ENCODE measurements at regions not wholly inside any gene's neighbourhood (a gene's known extent, or its start where the extent isn't known, plus 50 kb on each side); places are given as distances from the start of the nearest gene placed in this dataset.

DNA sequence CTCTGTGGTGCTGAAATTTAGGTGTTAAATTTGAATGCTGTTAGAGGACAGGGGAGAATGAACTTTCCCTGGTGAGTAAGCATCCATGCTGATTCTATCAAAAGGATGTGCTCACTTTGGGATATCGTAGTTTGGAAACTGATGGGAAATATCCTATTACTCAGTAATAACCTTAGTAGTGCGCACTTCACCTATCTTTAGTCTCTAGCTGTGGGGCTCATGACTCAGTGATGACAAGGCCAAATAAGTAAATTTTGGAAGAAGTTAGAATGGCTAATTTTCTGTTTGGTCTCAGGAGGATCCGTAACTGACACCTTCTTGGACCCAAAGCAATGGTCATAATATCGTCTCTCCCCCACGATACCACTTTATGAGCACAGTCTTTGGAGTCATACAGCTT lies 448.4 kb downstream of the PSAT1 start:
- Histone ChIP-seq H3K27ac (ENCODE audit: low read depth in 1 of 2, low read length in 2 of 2) (no peak overlapping the region), H3K36me3 (replicated peaks in 1 of 2; ENCODE audit: control insufficient read depth in 1 of 2, insufficient read depth in 2 of 2, low read length in 2 of 2) (no peaks in the 10 kb centered on the region), H3K4me2 (replicated peaks; ENCODE audit: extremely low read depth, low read length, poor library complexity, severe bottlenecking) (no peak overlapping the region), H3K79me2 (ENCODE audit: insufficient read depth, low read length) (no peaks in the 10 kb centered on the region), H4K20me1 (ENCODE audit: insufficient read depth, low read length) (no peaks in the 10 kb centered on the region), H3K27me3 (ENCODE audit: control insufficient read depth in 2 of 2, insufficient read depth in 2 of 2, low read length in 2 of 2) (no peaks in the 10 kb centered on the region), H3K9ac (ENCODE audit: insufficient read depth, low read length, poor library complexity, severe bottlenecking) (no peak overlapping the region), H3K4me1 (ENCODE audit: control insufficient read depth in 1 of 2, insufficient read depth in 2 of 2, low read length in 2 of 2) (no peaks in the 10 kb centered on the region), H3K4me3 (replicated peaks in 1 of 3; ENCODE audit: low read depth in 2 of 3, low read length in 3 of 3) (no peak overlapping the region), H2AFZ (ENCODE audit: insufficient read depth, low read depth, low read length, poor library complexity, severe bottlenecking) (no peak overlapping the region), H3K9me3 (replicated peaks in 1 of 2; ENCODE audit: control insufficient read depth in 1 of 2, insufficient read depth in 1 of 2, low read length in 2 of 2) (no peaks in the 10 kb centered on the region)
- H3K27me3 Mint-ChIP-seq (ENCODE audit: low read depth in 3 of 3) = no peaks in the 10 kb centered on the region
- no peak overlapping the region for H3K27ac Mint-ChIP-seq
- WGBS (ENCODE audit: insufficient coverage) = no CpG with 5 or more reads among the region's 5 CpGs
- no peak overlapping the region for H3K4me3 Mint-ChIP-seq
- TF ChIP-seq, protein P1, sequence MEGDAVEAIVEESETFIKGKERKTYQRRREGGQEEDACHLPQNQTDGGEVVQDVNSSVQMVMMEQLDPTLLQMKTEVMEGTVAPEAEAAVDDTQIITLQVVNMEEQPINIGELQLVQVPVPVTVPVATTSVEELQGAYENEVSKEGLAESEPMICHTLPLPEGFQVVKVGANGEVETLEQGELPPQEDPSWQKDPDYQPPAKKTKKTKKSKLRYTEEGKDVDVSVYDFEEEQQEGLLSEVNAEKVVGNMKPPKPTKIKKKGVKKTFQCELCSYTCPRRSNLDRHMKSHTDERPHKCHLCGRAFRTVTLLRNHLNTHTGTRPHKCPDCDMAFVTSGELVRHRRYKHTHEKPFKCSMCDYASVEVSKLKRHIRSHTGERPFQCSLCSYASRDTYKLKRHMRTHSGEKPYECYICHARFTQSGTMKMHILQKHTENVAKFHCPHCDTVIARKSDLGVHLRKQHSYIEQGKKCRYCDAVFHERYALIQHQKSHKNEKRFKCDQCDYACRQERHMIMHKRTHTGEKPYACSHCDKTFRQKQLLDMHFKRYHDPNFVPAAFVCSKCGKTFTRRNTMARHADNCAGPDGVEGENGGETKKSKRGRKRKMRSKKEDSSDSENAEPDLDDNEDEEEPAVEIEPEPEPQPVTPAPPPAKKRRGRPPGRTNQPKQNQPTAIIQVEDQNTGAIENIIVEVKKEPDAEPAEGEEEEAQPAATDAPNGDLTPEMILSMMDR (IDR thresholded peaks at IDR 0.05) = no peak
- no peaks in the 10 kb centered on the region for H3K4me1 Mint-ChIP-seq
- peaks cover 0 to 6% (median 0%) of the 10 kb centered on the region in 7 donors for H3K9me3 Mint-ChIP-seq
- DNase-seq = no peak
- intact Hi-C loops (cut with micrococcal nuclease) = no loop called here
- no peaks in the 10 kb centered on the region for H3K36me3 Mint-ChIP-seq

DNA sequence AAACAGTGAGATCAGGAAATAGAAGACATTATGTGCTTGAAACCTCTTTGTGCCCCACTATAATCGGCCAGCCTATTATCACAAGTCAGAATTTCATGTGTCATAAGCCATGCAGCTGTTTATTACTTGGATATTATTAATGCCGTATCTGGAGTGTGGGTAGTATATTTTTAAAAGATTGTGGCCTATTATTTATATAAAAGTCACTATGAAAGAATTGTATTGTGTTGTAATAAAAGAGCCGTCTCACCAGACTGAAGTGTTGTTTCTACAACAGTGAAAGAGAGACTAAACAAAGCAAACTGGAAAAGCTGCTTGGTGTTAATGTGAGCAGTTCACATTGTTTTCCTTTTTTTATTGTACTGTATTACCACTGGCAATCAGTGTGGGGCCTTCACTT lies 449.1 kb downstream of the PSAT1 start:
- no peak overlapping the region for H3K27ac ChIP-seq (ENCODE audit: low read depth in 1 of 2, low read length in 2 of 2)
- H3K36me3 Mint-ChIP-seq = no peaks in the 10 kb centered on the region
- no peak overlapping the region for H3K27ac Mint-ChIP-seq
- H4K20me1 ChIP-seq (ENCODE audit: insufficient read depth, low read length) = no peaks in the 10 kb centered on the region
- H3K9me3 ChIP-seq (replicated peaks in 1 of 2; ENCODE audit: control insufficient read depth in 1 of 2, insufficient read depth in 1 of 2, low read length in 2 of 2) = no peaks in the 10 kb centered on the region
- no peak overlapping the region for H2AFZ ChIP-seq (ENCODE audit: insufficient read depth, low read depth, low read length, poor library complexity, severe bottlenecking)
- H3K27me3 ChIP-seq (ENCODE audit: control insufficient read depth in 2 of 2, insufficient read depth in 2 of 2, low read length in 2 of 2) = no peaks in the 10 kb centered on the region
- no peaks in the 10 kb centered on the region for H3K27me3 Mint-ChIP-seq (ENCODE audit: low read depth in 3 of 3)
- no peaks in the 10 kb centered on the region for H3K4me1 ChIP-seq (ENCODE audit: control insufficient read depth in 1 of 2, insufficient read depth in 2 of 2, low read length in 2 of 2)
- H3K4me3 Mint-ChIP-seq = no peak overlapping the region
- DNase-seq = no peak
- no peaks in the 10 kb centered on the region for H3K36me3 ChIP-seq (replicated peaks in 1 of 2; ENCODE audit: control insufficient read depth in 1 of 2, insufficient read depth in 2 of 2, low read length in 2 of 2)
- no peaks in the 10 kb centered on the region for H3K4me1 Mint-ChIP-seq
- WGBS (ENCODE audit: insufficient coverage) = no CpG with 5 or more reads among the region's 3 CpGs
- H3K4me3 ChIP-seq (replicated peaks in 1 of 3; ENCODE audit: low read depth in 2 of 3, low read length in 3 of 3) = no peak overlapping the region
- no peak overlapping the region for H3K9ac ChIP-seq (ENCODE audit: insufficient read depth, low read length, poor library complexity, severe bottlenecking)
- H3K9me3 Mint-ChIP-seq = peaks cover 0 to 6% (median 1%) of the 10 kb centered on the region in 7 donors
- no peaks in the 10 kb centered on the region for H3K79me2 ChIP-seq (ENCODE audit: insufficient read depth, low read length)
- TF ChIP-seq, protein P1 (IDR thresholded peaks at IDR 0.05) = no peak
- intact Hi-C loops (cut with micrococcal nuclease) = no loop called here
- H3K4me2 ChIP-seq (replicated peaks; ENCODE audit: extremely low read depth, low read length, poor library complexity, severe bottlenecking) = no peak overlapping the region

Measured in CD14-positive monocyte (primary cell).